NCI-H1436 (cell line): ENCODE measurements at regions not wholly inside any gene's neighbourhood (a gene's known extent, or its start where the extent isn't known, plus 50 kb on each side); places are given as distances from the start of the nearest gene placed in this dataset.

Experiments used
- DNase-seq: peaks from one replicate; lab custom pipeline; 2025; lab: John Stamatoyannopoulos, UW

DNA sequence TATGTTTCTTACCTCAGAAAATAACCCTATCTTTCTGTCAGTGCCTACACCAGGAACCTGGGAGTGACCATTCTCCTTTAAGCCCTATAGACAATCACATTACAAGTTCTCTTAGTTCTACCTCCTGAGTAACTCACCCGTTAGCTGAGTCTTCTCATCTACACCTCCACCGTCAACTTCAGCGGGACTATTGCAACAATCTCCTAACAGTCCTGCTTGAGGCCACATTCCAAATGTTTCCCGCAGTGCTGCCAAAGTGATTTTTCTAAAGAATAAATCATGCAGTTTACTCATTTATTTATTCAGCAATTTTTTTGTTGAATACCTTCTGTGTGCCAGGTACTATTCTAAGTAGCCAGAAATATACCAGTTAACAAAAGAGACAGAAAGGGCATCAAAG lies 285.0 kb upstream of the GRIP1 start:
- DNase-seq: no peak

DNA sequence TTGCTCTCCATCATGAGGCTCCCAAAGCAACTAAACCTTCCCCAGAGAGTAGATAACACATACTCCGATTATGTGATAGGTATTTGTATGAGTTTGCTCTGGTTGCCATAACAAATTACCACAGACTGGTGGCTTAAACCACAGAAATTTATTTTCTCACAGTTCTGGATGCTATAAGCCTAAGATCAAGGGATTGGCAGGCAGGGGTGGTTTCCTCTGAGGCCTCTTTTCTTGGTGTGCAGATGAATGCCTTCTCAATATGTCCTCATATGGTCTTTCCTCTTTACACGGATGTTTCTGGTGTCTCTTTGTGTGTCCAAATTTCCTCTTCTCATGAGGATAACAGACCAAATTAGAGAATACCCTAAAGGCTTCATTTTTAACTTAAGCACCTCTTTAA lies 285.8 kb upstream of the GRIP1 start:
- no peak for DNase-seq

DNA sequence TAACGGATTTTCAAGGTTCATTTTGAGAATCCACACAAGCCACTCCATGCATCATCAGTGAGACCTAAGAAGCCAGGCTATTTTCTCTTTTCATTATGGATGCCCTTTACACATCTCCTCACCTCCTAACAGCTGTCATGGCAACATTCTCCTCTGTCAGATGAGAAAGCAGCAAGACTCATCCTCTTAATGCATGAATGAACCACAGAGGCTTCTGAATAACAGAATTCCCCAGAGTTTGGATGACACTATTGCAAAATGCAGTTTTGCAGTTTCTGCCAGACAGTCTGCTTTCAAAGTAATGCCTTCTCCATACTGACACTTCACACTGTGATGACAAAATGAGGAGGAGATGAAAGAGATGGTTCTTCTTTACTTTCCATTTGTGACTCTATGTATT lies 286.7 kb upstream of the GRIP1 start:
- no peak for DNase-seq

DNA sequence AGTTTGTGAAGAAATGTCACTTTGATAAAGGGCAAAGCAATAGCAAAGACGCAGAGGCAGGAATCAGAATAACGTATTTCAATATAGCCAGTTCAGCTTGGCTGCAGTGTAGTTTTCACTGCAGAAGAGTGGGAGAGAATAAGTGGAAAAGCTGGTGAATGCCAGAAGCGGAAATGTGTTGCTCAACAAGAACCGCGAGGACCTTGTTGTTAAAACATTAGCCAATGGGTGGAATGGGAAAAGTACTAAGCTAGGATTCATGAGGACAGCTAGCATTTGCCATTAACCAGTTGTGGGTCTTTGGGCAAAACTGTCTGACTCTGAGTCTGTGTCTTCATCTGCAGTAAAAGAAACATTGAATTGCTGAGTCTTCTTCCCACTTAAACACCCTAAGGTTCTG lies 292.9 kb upstream of the GRIP1 start:
- DNase-seq: no peak

DNA sequence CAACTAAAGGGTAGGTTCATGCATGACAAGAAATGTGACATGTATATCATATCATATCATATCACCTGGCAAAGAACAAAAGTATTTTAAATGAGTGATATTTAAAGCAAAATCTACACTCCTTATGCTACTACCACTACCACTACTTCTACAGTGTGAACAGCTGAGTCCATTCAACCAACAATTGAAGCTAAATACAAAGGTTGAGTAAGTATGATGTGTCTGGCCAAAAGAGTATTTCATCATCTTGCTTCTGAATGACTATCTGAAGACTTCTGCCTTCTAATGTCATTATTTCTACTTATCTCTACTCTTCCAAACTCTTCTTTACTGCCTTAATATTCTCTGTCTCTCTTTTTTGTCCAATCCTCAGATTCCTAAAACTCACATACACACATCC lies 292.6 kb upstream of the CAND1 start:
- no peak for DNase-seq

DNA sequence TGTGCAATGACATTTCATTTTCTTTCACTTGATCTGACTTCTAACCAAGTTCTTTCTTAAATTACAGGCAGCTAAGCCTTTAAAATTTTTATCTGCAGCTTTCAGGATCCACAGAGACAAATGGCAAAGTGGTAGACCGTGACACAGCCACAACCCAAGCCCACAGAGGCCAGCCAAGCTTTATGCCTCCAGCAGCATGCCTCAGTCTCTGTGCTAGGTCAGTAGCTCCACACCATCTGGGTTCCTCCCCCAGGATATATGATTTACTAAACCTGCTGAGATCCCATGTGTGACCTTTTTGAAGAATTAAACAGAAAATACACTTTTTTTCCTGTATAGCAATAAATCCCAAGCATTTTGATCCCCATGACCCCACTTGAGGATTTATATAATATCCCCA lies 290.4 kb upstream of the CAND1 start:
- no peak for DNase-seq

DNA sequence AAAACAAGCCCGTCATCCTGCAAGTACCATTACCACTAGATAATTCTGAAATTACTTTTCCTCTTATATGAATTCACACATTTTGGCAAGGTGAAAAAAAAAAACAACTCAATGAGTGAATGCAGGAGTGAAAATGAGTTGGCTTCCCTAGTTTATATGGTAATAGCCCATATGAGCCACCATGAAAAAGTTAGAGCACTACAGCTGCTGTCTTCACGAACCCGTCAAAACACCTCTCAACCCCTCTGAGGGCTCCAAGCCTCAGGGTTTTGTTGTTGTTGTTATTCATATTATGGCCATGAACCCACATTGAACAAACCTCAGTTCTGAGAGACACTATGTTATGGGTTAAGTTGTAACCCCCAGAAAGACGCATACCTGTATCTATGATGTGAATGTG lies 289.9 kb upstream of the CAND1 start:
- DNase-seq: no peak

DNA sequence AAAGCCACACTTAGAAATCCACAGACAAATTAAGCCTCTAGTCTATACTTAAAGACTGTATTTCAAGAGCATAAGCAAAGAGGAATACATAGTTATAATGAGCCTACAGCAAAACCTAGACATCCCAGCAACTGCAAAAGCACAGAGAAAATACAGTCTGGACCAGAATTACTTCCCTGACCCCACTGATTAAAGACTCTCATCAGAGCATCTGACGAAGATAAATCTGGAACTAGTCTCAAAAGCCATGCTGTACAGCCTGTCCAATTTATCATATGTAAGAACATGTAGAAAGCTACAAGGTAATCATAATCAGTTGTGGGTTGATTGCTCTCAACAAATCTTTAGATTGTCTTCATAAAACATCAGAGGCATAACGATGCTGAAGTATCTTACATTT lies 285.1 kb upstream of the CAND1 start:
- DNase-seq: no peak

DNA sequence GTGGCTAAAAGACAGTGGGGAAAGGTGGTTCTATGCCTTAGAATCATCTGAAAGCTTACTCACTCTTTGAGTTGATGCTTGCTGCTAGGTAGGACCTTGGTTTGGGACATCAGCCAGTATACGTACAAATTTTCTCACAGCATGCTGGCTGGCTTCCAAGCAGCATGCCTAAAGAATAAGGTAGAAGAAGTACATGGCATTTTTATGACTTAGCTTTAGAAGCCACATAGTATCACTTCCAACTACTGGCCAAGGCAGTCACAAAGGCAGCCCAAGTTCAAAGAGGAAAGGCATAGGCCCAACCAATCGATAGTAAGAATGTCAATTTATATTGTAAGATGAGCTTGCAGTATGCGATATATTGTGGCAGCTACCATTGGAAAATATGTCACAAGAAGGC lies 284.2 kb upstream of the CAND1 start:
- no peak for DNase-seq

DNA sequence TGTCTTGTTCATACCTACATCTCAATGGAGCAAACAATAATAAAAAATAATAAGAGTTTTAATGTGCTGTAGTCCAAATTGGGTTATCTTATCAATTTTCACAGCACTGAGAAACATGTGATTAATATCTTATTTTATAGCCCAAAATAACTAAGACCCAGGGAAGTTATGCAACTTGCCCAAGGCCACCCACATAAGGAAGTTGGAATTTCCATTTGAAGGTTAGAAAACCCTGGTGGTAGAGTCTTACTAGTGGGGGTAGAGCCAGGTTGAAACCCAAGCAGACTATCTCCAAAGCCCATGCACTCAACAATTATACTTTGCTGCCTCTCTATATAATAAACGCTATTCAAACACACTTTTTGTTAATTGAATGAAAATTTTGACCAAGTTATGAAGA lies 270.0 kb upstream of the CAND1 start:
- DNase-seq: no peak

DNA sequence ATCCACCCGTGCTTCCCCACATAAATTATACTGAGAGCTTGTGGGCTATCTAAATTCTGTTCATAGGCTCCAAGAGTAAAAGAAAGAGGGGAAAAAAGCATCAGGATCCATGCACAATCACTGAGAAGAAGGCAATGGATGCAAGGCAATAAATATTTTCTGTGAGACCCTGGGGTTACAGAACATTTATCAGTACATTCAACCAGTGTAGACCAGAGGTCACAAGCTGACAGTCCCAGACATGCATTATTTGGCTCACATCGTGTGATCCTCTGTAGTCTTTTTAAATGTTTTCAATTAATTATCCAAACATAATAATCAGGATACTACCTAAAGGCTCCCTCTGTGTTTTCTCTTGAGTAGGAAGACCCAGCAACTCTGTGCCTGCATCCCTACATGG lies 267.9 kb upstream of the CAND1 start:
- no peak for DNase-seq

DNA sequence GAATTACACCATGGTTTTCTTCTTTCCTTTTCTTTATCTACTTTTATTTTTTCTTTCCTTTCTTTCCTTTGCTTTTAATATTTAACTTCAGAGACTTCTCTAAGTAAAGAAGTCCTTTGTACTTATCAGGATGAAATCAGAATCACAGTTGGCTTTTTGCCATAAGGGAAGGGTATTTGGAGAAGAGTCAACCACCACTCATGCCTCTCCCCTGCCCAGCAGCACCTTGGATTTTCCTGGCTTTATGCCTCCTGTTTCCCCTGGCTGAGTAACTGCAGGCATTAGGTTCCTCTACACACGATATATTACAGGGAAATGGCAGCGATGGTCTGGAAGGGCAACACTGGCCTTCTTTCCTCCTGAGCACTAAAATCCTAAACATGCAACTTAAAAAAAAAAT lies 266.4 kb upstream of the CAND1 start:
- DNase-seq: no peak

DNA sequence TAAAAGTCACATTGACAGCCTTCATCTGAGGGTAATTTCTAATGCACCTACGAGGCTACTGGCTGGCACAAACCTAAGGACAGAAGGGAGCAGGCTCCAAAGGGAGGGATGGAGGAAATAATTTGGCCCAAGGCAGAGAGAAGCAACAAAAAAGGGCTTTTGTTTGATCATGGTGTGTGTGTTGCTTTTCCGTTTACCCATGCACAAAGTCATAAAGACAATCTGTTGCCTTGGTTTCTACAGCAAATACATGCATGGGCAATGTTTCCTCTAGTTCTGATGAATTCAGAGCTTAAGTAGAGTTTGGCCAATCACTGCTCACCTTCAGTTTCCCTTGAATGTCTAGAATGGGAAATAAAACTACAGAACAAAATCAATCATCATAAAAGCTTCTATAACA lies 262.5 kb upstream of the CAND1 start:
- no peak for DNase-seq

DNA sequence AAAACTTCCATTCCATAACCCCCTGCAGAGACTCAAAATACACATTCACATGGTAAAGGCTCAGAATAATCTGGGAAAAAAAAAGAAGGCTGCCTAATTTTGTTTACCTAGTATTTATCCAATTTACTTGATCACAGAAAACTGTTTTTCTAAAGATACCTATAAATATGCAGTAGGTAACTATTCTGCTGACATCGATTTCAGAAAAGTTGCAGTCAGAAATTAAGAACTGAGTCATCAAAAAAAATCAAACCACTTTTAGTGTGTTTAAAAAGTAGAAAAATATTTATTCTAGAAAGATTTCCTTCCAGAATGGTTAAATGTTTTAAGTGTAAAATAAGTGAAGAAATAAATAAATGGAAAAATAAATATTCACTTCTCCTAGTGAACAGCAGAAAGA lies 254.5 kb upstream of the CAND1 start:
- no peak for DNase-seq

DNA sequence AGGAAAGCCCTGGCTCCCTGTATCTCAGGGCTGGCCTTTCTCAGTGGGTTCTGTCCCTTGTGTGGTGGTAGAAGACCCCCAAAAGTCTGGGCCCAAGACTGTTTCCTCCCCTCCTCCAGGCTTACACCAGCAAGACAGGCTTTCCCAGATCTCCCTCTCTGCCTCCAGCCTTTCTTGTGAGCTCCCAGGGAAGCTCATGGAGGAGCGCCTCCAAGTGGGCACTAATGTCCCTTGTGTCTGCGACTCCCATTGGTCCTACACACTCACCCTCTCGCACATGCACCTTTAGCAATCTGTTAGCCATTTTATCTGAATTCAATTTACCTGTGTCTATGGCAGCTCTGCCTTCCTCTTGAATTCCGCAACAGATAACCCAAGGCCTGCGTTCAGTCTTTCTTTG lies 251.1 kb upstream of the CAND1 start:
- DNase-seq: no peak

DNA sequence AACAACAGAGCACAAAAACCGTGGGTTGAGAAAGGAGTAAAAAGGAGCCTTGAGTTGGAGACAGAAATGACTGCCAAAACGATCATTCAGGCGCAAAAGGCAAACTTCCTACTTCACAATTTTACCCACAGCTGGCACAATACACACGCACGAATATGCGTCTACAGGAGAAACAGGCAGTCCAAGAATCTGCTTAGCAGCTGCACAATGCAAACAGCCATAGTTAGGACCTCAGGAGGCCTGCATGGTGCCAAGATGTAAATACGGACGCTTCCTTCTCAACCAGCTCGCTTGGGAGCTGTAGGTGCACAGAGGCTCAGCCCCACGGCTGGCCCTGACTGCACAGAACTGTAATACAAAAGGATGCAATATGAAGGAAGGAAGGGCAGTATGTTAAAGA lies 250.1 kb upstream of the CAND1 start:
- DNase-seq: no peak

DNA sequence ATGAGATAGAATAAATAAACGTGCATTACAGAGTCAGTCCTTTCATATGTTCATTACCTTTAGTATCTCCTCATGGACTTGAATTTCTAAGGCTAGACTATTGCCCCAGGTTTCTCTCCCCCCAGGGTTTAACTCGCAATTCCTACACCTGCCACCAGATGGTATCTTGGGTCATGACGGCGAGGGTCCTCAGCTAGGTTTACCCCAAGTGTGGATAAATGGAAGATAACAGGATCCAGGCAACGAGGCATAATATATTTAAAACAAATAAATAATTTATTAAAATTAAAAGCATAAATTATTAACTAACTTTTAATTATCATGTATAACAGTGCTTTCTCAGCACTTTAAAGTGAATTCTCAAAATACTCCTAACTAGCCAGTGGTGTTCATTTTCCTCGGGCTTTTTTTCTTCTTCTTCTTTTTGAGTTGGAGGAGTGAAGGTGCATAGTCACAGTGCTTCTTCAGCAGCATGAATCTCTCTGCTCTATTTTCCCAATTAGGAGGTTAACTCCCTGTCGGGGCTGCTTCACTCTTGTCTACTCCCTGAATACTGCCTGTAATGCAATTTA lies 243.5 kb upstream of the CAND1 start:
- DNase-seq: peak; percentile 27

DNA sequence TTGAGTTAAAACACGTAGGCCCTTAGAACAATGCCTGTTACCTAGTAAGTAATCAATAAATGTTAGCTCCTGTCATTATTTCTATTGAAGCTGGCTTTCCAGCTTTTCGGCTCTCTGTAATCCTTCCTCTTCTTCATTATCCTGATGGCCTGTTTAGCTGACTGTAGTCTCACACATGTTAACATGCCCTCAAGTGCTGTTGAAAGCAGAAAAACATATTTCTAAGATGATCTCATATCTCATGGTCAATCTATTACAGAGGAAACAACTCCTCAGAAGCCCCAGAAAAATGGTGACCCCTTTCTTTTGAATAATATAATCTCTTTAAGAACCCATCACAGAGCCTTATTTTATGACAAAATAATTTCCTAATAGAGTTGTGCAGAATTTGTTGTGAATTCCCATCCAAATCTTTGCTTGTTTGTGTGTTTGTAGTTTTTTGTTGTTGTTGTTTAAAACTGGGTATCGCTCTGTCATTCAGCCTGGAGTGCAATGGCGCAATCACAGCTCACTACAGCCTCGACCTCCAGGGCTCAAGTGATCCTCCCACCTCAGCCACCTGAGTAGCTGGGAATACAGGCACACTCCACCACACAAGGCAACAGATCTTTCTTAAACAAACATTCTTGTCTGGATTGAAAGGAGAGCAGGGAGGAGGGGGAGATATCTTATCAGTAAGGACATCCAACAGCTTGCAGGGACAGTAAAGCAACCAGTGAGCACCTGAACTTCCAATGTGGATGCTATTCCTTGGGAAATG lies 242.5 kb upstream of the CAND1 start:
- no peak for DNase-seq

DNA sequence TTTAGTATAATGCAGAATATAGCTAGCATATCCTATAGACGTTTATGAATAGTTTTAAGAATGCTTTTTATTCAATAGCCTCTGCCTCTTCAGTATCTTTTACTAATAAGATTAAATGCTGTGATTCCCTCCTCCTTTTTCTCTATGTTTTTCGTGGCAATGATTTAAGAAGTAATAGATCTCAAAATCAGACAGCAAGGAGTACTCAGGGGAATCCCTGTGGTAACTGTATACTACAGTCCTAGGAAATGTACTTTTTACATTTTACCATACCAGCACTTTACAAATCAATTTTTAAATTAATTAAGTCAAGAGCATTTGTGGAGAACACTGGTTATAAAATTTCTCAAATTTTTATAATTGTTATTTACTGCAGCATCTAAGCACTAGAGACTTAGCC lies 240.6 kb upstream of the CAND1 start:
- DNase-seq: no peak

DNA sequence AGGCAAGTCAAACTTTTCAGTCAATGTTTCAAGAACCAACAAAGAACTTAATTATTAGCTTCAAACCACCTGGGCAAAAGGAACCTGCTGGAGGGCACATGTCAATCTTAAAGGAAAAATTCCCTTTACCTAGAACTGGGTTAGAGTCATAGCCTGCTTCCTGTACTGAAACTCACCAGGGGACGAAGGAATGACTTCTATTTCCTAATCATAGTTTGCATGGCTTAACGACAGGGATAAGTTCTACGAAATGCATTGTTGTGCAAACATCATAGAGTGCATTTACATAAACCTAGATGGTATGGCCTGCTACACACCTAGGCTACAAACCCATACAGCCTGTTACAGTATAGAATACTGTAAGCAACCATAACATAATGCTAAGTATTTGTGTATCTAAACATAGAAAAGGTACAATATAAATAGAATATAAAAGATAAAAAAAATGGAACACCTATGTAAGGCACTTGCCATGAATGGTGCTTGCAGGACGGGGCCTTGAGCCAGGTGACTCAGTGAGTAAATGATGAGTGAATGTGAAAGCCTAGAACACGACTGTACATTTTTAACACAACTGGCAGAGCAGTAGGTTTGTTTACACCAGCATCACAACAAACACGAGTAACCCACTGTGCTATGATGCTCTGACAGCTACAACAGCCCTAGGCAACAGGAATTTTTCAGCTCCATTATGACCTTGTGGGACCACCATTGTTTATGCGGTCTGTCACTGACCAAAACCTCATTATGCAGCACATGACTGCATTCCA lies 234.9 kb upstream of the CAND1 start:
- no peak for DNase-seq

DNA sequence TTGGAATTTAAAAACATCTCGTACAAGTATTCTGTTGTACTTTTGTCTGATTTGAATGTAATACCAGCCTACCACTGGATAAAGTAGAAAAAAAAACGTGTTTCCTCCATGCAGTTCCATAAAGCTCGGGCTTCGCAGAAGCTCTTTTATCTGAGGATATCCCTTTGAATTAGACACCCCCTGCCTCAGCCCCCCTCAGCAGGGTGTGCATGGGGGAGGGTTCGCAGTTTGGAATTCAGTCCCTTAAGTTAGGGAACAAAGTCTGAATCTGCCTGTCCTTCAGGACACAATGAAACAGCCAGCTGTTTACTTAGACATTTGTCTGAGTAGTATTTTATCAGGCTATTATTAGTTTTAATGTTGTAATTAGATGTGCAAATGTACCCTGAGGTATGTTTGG lies 234.0 kb upstream of the CAND1 start:
- DNase-seq: no peak

DNA sequence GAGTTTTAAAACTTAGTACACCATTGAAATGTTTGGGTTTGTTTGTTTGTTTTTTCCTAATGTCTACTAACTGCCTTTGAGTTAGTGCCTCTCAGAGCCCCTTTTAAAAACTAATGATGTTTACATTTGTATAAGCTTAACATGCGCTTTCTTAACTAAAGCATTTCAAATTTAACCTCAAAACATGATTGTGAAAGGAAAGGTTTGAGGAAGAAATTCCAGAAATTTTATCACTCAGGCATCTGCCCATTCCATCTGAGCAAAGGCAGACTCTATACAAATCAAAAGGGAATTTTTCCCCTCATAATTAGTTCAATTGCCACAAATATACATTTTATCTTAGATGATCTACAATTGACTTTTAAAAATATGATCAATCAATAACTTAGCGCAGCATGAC lies 230.7 kb upstream of the CAND1 start:
- DNase-seq: no peak

DNA sequence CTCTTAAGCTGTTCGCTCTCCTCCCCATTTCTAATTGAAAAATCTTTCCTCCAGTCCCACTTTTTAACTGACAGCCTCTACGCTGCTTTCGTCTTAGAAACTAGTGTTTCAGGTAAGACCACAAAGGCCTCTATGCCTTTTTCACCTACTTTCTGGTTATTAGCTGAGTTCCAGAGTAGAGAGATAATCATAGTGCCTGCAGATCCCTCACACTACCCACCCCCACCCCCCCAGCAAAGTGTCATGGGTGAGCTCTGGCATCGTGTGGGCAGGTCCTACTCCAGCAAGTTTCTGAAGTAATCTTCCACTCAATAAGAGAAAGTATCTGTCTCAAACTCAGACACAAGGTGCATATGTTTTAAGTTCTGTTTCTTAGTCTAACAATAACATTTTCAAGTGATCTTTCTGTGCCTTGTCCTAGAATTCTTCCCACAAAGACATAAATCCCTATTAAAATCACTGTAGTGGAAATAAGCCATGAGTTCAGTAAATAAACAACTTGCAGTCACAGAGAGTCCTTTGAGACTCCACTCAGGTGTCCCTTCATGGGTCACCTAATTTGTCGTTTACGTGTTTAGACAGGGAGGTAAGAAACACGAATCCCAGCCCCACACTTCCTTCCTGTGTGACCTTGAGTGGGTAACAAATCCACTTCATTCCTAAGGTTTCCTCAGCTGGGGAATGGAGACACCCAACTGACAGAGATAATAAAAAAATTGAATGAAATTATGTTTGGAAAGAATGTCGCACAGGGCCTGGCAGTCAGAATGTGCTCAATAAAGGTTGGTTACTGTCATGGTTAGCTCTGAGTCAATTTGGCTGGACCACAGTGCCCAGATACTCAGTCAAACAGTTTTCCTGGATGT lies 228.9 kb upstream of the CAND1 start:
- no peak for DNase-seq
